ENCODE measurements at regions not wholly inside any gene's neighbourhood (a gene's known extent, or its start where the extent isn't known, plus 50 kb on each side); places are given as distances from the start of the nearest gene placed in this dataset.
"Not testable (repeated sequence)": the region's sequence is repeated elsewhere in the genome, so short reads cannot be mapped to it uniquely, and the experiment has no call there.

DNA sequence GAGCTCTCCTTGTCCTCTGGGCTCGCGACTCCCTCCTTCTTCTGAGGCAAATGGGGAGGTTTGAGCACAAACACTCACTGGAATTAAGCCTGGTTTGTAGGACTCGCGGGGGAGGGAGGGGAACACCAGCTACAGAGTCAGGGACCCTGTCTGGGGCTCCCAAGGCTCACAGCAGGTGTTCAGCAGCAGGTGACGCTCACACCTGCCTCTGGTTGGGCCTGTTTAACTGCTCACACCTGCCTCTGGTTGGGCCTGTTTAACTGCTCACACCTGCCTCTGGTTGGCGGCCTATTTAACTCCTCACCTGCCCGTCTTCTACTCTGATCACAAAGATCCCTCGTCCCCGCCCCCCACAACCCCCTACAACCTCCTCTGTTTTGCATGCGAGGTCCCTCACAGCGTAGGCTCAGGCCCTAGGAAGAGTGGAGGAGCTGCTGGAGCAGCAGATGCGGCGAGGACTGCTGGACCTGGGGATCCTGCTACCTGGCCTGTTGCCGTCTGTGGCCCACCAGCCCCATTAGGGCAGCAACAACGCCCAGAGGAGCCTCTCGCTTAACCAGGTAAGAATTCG is 181.9 kb downstream of the ERMARD start:
- DNase-seq (ENCODE audit: low read depth, low spot score) = no peak

DNA sequence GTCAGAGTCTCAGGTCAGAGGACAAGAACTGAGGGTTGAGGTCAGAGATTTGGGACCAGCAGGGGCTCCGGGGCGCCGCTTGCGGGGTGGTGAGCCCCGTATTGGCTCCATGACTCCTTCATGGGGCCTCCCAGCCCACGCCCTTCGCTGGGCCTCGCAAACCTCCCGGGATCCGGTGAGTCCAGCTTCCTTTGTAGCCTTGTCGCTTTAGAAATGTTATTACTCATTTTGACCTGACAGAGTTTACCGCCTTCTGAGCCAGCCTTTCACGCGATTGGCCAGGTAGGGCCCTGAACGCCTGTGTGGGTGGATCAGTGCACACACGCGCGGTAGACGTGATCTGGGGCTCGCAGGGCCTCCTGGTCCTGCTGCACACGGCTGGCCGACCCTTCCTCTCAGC is 181.1 kb downstream of the ERMARD start:
- DNase-seq (ENCODE audit: low read depth, low spot score) = no peak

GRCh38 chr6:169931261-169931660 is 179.8 kb downstream of the ERMARD start:
- DNase-seq (ENCODE audit: low read depth, low spot score) = no peak

GRCh38 chr6:169930799-169931198 is 179.4 kb downstream of the ERMARD start:
- no peak for DNase-seq (ENCODE audit: low read depth, low spot score)

DNA sequence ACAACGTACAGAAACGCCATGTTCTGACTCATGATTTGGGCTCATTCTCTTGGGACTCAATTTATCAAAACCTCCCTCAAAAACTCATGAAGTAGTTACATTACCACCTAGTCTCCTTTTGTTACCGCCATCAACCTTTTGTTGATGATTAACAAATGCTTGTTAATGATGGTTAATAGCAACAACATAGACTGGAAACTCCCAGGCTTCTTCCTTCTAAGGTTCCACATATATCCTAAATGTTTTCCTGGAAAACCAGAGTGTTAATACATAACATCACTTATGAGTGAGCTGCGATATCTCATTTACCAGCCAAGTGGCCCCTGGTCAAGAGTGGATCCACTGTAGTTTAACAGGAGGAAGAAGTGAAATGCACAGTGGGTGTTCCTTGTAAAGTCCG is 176.3 kb downstream of the ERMARD start:
- no peak for DNase-seq (ENCODE audit: low read depth, low spot score)

GRCh38 chr6:169926617-169927417 is 175.4 kb downstream of the ERMARD start:
- DNase-seq (ENCODE audit: low read depth, low spot score) = no peak

DNA sequence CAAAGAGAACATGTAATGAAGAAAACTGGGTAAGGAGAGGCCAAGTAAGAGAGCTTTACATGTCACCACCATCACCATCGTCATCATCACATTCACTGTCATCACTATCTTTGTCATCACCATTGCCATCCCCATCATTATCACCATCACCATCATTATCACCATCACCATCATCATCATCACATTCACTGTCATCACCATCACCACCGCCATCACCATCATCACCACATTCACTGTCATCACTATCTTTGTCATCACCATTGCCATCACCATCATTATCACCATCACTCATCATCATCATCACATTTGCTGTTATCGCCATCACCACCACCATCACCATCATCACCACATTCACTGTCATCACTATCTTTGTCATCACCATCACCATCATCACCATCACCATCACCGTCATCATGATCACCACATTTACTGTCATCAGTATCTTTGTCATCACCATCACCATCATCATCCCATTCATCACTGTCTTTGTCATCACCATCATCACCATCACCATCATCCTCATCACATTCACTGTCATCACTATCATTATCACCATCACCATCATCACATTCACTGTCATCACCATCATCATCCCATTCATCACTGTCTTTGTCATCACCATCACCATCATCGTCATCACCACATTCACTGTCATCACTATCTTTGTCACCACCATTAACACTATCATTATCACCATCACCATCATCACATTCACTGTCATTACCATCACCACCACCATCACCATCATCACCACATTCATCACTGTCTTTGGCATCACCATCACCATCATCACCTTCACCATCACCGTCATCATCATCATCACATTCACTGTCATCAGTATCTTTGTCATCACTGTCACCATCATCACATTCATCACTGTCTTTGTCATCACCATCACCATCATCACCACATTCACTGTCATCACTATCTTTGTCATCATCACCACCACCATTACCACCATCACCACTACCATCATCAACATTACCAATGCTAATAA is 172.3 kb downstream of the ERMARD start:
- no peak for DNase-seq (ENCODE audit: low read depth, low spot score)

GRCh38 chr6:169921853-169922824 is 170.7 kb downstream of the ERMARD start:
- DNase-seq (ENCODE audit: low read depth, low spot score) = no peak

- DNase-seq (ENCODE audit: low read depth, low spot score) = no peak
Measured at GRCh38 chr6:169921217-169921616, 169.8 kb downstream of the ERMARD start.

DNA sequence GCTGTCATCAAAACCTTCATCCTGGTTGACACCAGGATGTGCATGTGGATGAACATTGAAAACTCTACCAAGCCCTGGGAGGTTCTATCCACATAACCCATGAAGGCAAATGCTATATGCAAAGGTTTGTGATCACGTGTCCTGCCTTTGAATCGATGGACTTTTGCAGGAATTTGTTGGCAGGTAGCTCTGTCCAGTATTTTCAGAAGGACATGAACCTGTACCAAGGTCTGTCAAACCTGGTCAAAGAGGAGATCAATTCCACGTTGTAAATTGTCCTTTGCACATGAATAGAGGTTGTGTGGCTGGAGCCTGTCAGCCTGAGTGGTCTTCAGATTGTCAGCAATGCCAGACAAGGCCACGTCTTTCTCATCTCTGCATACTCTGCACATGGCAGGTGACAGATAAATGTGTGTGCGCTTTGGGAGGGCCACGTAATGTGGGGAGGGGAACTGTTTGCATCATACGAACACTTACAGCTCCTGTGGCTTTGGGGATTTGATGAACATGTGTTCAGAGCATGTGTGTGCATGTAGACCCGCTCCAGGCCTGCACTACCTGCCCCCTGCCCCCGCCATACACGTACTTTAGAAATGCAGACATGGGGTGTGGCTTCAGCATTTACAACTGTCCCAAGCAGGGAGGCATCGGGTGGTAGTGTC is 169.1 kb downstream of the ERMARD start:
- no peak for DNase-seq (ENCODE audit: low read depth, low spot score)

DNA sequence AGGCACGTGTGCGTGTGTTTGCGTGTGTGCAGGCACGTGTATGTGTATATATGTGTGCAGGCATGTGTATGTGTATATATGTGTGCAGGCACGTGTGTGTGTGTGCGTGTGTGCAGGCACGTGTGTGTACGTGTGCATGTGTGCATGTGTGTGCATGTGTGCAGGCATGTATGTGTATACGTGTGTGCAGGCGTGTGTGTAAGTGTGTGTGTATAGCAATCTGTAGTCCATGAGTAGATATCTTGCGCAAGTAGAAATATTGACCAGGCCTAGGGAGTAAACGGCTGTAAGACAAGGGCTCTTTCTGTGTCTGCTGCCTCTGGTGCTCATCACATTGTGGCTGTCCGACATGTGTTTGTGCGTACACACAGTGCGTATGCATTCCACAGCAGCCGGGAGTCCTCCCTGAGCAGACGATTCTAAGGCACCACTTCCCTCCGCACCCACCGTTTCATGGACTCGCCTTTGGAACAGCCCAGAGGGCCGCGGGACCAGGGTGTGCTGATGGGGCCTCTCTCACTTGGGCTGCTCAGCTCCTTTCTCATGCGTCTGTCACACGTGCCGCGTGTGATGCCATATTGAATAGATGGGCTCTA is 167.6 kb downstream of the ERMARD start:
- no peak for DNase-seq (ENCODE audit: low read depth, low spot score)

DNA sequence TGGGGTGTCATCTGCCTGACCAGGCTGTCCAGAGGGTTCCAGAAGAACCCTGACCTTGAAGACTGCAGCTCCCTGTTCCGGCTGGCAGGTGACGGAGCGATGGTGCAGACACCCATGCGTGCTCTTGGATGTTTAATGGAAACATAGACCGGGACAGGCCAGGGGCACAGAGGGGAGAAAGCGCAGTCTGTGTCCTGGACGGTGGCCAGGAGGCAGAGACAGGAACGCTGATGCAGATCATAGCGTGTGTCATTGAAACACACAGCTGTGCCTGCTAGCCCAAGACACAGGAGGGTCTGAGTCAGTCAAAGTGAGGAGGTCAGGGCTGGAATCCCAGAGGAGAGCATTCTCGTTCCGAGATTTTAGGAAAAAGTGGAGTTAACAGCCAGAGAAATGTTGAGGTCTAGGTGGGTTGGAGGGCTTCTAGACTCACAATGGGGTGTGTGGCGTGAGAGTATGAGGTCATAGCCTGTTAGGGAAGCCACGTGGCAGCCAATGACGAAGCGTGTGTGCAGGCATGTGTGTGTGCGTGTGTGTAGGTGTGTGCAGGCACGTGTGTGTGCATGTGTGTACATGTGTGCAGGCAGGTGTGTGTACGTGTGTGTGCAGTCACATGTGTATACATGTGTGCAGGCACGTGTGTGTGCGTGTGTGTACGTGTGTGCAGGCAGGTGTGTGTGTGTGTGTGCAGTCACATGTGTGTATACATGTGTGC is 167.0 kb downstream of the ERMARD start:
- DNase-seq (ENCODE audit: low read depth, low spot score) = no peak

DNA sequence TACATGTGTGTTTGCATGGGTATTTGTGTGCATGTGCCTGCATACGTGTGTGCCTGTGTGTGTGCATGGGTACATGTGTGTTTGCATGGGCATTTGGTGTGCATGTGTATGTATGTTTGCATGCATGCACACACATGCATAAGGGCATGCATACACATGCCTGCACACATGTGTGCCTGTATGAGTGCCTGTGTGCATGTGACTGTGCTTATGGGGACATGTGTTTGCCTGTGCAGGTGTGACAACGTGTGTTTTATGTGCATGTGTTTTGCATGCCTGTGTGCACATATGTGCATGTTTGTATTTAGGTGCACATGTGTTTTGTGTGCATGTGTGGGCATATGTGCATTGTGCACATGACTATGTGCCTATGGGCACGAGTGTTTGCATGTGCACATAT is 165.7 kb downstream of the ERMARD start:
- DNase-seq (ENCODE audit: low read depth, low spot score) = no peak

DNA sequence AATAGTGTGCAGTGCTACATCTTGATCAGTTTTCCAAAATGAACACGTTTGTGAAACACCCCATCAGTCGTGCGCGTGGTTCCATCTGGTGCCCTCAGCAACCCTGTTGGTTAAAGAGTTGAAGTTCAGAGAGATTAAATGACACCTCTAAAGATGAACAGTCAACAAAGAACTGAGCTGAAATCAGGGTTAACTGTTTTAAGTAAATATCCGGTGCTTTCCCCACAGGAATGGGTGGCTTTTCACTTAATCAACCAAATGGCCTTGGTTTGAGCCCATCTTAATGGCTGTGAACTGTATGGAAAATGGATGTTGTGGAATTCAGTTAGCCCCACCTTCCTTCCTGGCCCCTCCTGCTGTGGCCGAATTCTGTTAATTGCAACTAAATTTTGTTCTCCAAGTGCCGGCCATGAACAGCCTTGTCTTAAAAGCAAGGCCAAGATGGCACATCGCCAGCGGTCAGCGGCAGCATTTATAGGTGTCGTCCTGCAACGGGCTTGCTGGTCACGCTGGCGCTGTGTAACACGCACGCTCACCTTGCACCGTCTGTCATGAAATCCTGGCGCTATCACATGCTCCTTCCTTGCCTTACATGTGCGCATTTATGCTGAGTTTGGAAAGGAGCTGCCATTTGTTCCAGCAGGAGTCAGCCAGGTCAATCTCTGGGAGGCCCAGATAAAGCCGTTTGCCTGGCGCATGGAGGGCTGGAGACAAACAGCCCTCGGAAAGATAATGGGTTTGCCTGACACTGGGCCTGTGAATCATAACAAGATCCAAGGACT is 164.5 kb downstream of the ERMARD start:
- DNase-seq (ENCODE audit: low read depth, low spot score) = no peak

- DNase-seq (ENCODE audit: low read depth, low spot score) = not testable (repeated sequence)
Measured at GRCh38 chr6:169913745-169914144, 162.3 kb downstream of the ERMARD start.

DNA sequence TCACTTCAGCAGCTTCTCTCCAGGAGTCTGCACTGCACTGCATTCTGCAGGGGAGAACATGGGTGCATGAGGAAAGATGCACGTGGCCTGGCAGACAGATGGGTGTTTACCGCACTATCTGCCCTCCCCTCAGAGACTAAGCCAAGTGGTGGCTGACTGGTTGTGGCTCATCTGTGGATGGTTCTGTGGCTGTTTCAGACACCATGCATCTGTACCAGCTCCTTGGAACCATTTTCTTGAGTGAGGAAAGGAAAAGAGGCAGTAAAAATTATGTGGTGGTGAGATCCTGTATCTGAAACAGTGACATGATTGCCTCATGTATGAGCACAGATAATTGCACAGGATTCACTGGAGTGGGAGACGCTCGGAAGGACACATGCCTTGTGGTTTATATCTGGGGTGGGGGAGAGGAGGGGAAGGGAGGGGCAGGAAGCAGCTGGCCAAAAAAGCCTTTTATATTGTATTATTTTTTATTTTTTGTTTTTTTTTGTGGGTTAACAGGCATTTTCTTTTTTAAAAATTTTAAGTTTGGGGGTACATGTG is 161.7 kb downstream of the ERMARD start:
- no peak for DNase-seq (ENCODE audit: low read depth, low spot score)

GRCh38 chr6:169912266-169913095 is 161.1 kb downstream of the ERMARD start:
- DNase-seq (ENCODE audit: low read depth, low spot score) = no peak
